OCI-LY7 (cell line): ENCODE measurements at regions not wholly inside any gene's neighbourhood (a gene's known extent, or its start where the extent isn't known, plus 50 kb on each side); places are given as distances from the start of the nearest gene placed in this dataset.

Experiments used
- BruUV-seq: library from RNA; stranded (reverse); fragments of 400-500 nt; replicated peaks from 2 replicates; lab custom pipeline; 2021; lab: Mats Ljungman, UMichigan
- CTCF ChIA-PET: fragments of 300-600 bp; sonication (Branson Sonifier 250); formaldehyde crosslinking; loops from one replicate; lab custom pipeline; 2022; ENCODE audit warnings: antibody characterized with exemption; ENCODE audit not compliant: unreplicated experiment; lab: Charles Lee
- POLR2A ChIA-PET: fragments of 300-600 bp; sonication (Branson Sonifier 250); formaldehyde crosslinking; loops from one replicate; lab custom pipeline; 2022; ENCODE audit warnings: antibody characterized with exemption; lab: Charles Lee
- DNase-seq: peaks from one replicate; pipeline ENCODE4 v3.0.0-alpha.2; 2015; ENCODE audit warnings: low spot score
- H2AFZ ChIP-seq: fragments of 200-600 bp; sonication (generic), shearing (Covaris generic); 2 replicates; pipeline ENCODE4 v1.6.1; 2014; ENCODE audit warnings: mild to moderate bottlenecking, antibody characterized with exemption, low read length, moderate library complexity
- H3K27ac ChIP-seq: fragments of 200-600 bp; sonication (generic); 2 replicates; pipeline ENCODE4 v1.5.1; 2014; ENCODE audit warnings: mixed run types, low read depth, mild to moderate bottlenecking, moderate library complexity, low read length, inconsistent platforms; ENCODE audit not compliant: poor library complexity, severe bottlenecking
- H3K36me3 ChIP-seq: fragments of 200-600 bp; sonication (generic); 2 replicates; pipeline ENCODE4 v1.6.1; 2014; ENCODE audit warnings: mild to moderate bottlenecking, antibody characterized with exemption, low read length, moderate library complexity, mixed read lengths; ENCODE audit not compliant: insufficient read depth
- H3K4me1 ChIP-seq: fragments of 200-600 bp; sonication (generic); 2 replicates; pipeline ENCODE4 v1.5.1; 2014; ENCODE audit warnings: mild to moderate bottlenecking, low read length; ENCODE audit not compliant: insufficient read depth, poor library complexity, severe bottlenecking
- H3K4me2 ChIP-seq: fragments of 200-600 bp; sonication (generic); 2 replicates; pipeline ENCODE4 v1.6.1; 2014; ENCODE audit warnings: mild to moderate bottlenecking, low read length
- H3K4me3 ChIP-seq: fragments of 200-600 bp; sonication (generic); 2 replicates; pipeline ENCODE4 v1.5.1; 2014; ENCODE audit warnings: mild to moderate bottlenecking, low read depth, low read length; ENCODE audit not compliant: poor library complexity, severe bottlenecking
- H3K79me2 ChIP-seq: fragments of 200-600 bp; sonication (generic); 2 replicates; pipeline ENCODE4 v1.6.1; 2016; ENCODE audit warnings: low read depth, mild to moderate bottlenecking, low read length, moderate library complexity, mixed read lengths; ENCODE audit not compliant: insufficient read depth
- H3K9me2 ChIP-seq: fragments of 200-600 bp; sonication (generic); 2 replicates; pipeline ENCODE4 v1.6.1; 2016; ENCODE audit warnings: mild to moderate bottlenecking, low read length, mixed read lengths; ENCODE audit not compliant: insufficient read depth
- H3K9me3 ChIP-seq: fragments of 200-600 bp; sonication (generic); 2 replicates; pipeline ENCODE4 v1.6.1; 2014; ENCODE audit warnings: mild to moderate bottlenecking, mixed run types, low read length, mixed read lengths
- H4K20me1 ChIP-seq: fragments of 200-600 bp; sonication (generic); 2 replicates; pipeline ENCODE4 v1.6.1; 2014; ENCODE audit warnings: mild to moderate bottlenecking, antibody characterized with exemption, low read length, moderate library complexity, mixed read lengths; ENCODE audit not compliant: insufficient read depth
- EZH2phosphoT487 ChIP-seq: fragments of 200-600 bp; sonication (generic); IDR thresholded peaks from 2 replicates; pipeline ENCODE4 v1.6.1; 2018; ENCODE audit warnings: low read depth, borderline replicate concordance, mild to moderate bottlenecking, mixed run types, antibody characterized with exemption, low read length, moderate library complexity, mixed read lengths
- intact Hi-C: fragments of 100-400 bp; cut with micrococcal nuclease; formaldehyde crosslinking; loops from one replicate; pipeline ENCODE4 v1.10.0; 2022; ENCODE audit not compliant: unreplicated experiment
- TF ChIP-seq, protein P1 (sequence below): fragments of 200-600 bp; sonication (generic); conservative IDR thresholded peaks from 2 replicates; pipeline ENCODE4 v1.5.1; 2014; ENCODE audit warnings: mild to moderate bottlenecking, antibody characterized with exemption, low read length, moderate library complexity, mixed read lengths

DNA sequence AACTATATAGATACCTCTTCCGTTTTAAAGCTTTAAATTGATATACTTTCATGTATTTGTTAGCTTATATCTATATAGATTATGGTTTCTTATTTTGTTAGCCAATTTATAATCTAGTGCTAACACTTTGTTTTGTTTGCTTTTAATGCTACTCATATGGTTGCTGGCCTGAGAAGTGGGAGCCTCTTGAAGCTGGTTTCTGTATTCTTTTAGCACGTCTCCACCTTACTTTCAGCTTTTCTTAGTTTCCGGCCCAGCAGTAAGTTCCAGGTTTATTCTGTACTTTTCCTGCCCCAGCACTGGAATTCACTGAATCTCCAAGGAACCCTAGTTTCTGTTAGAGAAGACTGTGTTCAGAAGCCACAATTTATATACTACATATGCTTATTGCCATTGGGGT lies 458.9 kb downstream of the PRR16 start:
- H3K27ac ChIP-seq: no peak overlapping the region
- no peaks in the 10 kb centered on the region for H3K4me1 ChIP-seq
- no TSS peak for BruUV-seq
- H3K79me2 ChIP-seq: no peaks in the 10 kb centered on the region
- POLR2A ChIA-PET: interaction anchor here (0.6 kb wide), 1 partner anchor 66 kb away, joined by 4 read pairs; no protein-coding TSS in a partner anchor
- H3K36me3 ChIP-seq: no peaks in the 10 kb centered on the region
- CTCF ChIA-PET: no interaction called here
- H4K20me1 ChIP-seq: no peaks in the 10 kb centered on the region
- DNase-seq: no peak
- no peak overlapping the region for H3K4me2 ChIP-seq
- H2AFZ ChIP-seq: no peak overlapping the region
- H3K4me3 ChIP-seq: no peak overlapping the region
- TF ChIP-seq EZH2phosphoT487: no peak
- TF ChIP-seq, protein P1, sequence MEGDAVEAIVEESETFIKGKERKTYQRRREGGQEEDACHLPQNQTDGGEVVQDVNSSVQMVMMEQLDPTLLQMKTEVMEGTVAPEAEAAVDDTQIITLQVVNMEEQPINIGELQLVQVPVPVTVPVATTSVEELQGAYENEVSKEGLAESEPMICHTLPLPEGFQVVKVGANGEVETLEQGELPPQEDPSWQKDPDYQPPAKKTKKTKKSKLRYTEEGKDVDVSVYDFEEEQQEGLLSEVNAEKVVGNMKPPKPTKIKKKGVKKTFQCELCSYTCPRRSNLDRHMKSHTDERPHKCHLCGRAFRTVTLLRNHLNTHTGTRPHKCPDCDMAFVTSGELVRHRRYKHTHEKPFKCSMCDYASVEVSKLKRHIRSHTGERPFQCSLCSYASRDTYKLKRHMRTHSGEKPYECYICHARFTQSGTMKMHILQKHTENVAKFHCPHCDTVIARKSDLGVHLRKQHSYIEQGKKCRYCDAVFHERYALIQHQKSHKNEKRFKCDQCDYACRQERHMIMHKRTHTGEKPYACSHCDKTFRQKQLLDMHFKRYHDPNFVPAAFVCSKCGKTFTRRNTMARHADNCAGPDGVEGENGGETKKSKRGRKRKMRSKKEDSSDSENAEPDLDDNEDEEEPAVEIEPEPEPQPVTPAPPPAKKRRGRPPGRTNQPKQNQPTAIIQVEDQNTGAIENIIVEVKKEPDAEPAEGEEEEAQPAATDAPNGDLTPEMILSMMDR: no peak
- intact Hi-C loops: no loop called here
- no peaks in the 10 kb centered on the region for H3K9me2 ChIP-seq
- H3K9me3 ChIP-seq: no peaks in the 10 kb centered on the region

DNA sequence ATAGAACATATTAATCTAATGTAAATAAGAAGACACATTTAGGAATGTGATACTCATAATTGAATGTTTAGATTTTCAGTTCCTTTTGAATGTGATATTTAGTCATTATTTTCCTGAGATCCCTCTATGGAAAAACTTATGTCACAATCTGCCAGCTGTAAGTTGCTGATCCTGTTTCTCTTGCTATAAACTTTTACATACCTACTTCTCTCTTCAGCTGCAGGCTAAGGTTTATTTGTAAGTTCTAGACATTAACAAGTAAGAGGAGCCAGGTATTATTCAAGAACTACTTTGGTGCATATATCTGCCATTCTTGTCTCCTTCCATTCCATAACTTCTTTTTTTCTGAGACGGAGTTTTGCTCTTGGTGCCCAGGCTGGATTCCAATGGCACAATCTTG lies 462.4 kb downstream of the PRR16 start:
- ChIA-PET CTCF (no interaction called here), POLR2A (no interaction called here)
- TF ChIP-seq EZH2phosphoT487: no peak
- TF ChIP-seq, protein P1: no peak
- DNase-seq: no peak
- H3K4me3 ChIP-seq: no peak overlapping the region
- no peak overlapping the region for H3K4me2 ChIP-seq
- H3K9me2 ChIP-seq: no peaks in the 10 kb centered on the region
- H3K9me3 ChIP-seq: no peaks in the 10 kb centered on the region
- H3K4me1 ChIP-seq: no peaks in the 10 kb centered on the region
- H3K36me3 ChIP-seq: no peaks in the 10 kb centered on the region
- intact Hi-C loops: no loop called here
- H4K20me1 ChIP-seq: no peaks in the 10 kb centered on the region
- H2AFZ ChIP-seq: no peak overlapping the region
- H3K27ac ChIP-seq: no peak overlapping the region
- no peaks in the 10 kb centered on the region for H3K79me2 ChIP-seq
- BruUV-seq: no TSS peak

DNA sequence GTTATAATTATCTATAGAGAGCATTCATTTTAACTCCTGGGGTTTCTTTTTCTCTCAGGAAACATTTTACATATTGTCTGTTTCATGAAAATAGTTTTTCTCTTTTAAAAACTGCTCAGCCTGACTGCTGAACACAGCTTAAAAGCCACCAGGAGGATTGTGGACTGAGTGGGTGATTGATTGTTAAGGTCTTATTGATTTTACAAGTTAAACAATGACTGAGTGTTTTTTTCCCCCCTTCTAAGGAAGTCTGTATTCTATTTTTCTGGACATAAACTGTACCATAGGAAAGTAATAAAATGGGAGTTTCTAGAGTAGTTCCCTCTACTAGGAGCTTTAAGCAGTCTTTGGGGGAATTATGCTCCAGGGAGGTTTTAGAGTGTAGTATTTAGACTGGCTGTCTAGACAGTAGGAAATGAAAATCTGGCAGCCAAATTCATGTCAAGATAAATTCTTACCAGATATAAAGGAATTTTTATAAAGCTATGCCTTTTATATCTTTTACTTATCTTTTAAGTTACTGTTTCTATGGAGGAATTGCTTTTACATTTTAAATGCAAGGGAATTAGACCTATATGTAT lies 463.9 kb downstream of the PRR16 start:
- H3K36me3 ChIP-seq: no peaks in the 10 kb centered on the region
- no TSS peak for BruUV-seq
- no peak overlapping the region for H2AFZ ChIP-seq
- ChIA-PET CTCF (no interaction called here), POLR2A (no interaction called here)
- H3K9me3 ChIP-seq: no peaks in the 10 kb centered on the region
- H3K4me2 ChIP-seq: no peak overlapping the region
- no peak overlapping the region for H3K27ac ChIP-seq
- H4K20me1 ChIP-seq: no peaks in the 10 kb centered on the region
- no peak for DNase-seq
- intact Hi-C loops: no loop called here
- no peaks in the 10 kb centered on the region for H3K79me2 ChIP-seq
- no peaks in the 10 kb centered on the region for H3K9me2 ChIP-seq
- no peak overlapping the region for H3K4me3 ChIP-seq
- H3K4me1 ChIP-seq: no peaks in the 10 kb centered on the region
- TF ChIP-seq, protein P1: no peak
- no peak for TF ChIP-seq EZH2phosphoT487
